Fibroblast of the aortic adventitia (primary cell): ENCODE measurements at regions not wholly inside any gene's neighbourhood (a gene's known extent, or its start where the extent isn't known, plus 50 kb on each side); places are given as distances from the start of the nearest gene placed in this dataset.

Source experiments
- DNase-seq: peaks from one replicate; pipeline ENCODE4 v3.0.0-alpha.2; 2010; ENCODE audit warnings: low read depth
- H3K4me3 ChIP-seq: 2 replicates; pipeline ENCODE4 v1.5.1; 2011; ENCODE audit warnings: low read depth, mild to moderate bottlenecking, control low read depth, low read length, moderate library complexity
- TF ChIP-seq, protein P1 (sequence below): IDR thresholded peaks from 2 replicates; pipeline ENCODE4 v1.5.1; 2011; ENCODE audit warnings: mild to moderate bottlenecking, low read length, control low read depth, inconsistent platforms; ENCODE audit not compliant: insufficient read depth

- no peak overlapping the region for H3K4me3 ChIP-seq
- DNase-seq: peak; percentile 62
- TF ChIP-seq, protein P1, sequence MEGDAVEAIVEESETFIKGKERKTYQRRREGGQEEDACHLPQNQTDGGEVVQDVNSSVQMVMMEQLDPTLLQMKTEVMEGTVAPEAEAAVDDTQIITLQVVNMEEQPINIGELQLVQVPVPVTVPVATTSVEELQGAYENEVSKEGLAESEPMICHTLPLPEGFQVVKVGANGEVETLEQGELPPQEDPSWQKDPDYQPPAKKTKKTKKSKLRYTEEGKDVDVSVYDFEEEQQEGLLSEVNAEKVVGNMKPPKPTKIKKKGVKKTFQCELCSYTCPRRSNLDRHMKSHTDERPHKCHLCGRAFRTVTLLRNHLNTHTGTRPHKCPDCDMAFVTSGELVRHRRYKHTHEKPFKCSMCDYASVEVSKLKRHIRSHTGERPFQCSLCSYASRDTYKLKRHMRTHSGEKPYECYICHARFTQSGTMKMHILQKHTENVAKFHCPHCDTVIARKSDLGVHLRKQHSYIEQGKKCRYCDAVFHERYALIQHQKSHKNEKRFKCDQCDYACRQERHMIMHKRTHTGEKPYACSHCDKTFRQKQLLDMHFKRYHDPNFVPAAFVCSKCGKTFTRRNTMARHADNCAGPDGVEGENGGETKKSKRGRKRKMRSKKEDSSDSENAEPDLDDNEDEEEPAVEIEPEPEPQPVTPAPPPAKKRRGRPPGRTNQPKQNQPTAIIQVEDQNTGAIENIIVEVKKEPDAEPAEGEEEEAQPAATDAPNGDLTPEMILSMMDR: peak; percentile 92
Observed at GRCh38 chr17:34171245-34171818, 83.8 kb upstream of the CCL2 start.

GRCh38 chr17:34172390-34172918 is 82.6 kb upstream of the CCL2 start:
- H3K4me3 ChIP-seq: no peak overlapping the region
- TF ChIP-seq, protein P1: no peak
- no peak for DNase-seq

DNA sequence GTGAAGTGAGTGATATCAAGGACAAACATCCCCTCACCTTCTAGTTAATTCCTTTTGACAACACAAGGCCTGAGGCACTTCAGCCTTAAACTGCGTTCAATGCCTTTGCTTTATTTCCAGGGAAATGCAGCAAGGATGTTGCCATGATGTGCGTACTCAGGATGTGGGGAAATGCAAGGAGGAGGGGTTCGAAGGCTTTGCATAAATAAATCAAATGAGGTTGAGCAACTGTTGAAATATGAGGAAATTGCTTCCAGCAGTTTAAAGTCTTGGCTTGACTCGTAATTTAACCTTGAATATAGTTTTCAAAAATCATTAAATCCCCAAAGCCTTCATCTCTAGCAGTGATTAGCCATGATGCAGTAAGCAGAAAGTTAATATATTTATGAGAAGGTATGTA is 81.8 kb upstream of the CCL2 start:
- TF ChIP-seq, protein P1: no peak
- no peak overlapping the region for H3K4me3 ChIP-seq
- DNase-seq: peak; percentile 13

- no peak for DNase-seq
- TF ChIP-seq, protein P1: no peak
- H3K4me3 ChIP-seq: no peak overlapping the region
Observed at GRCh38 chr17:34174496-34174895, 80.6 kb upstream of the CCL2 start.

DNA sequence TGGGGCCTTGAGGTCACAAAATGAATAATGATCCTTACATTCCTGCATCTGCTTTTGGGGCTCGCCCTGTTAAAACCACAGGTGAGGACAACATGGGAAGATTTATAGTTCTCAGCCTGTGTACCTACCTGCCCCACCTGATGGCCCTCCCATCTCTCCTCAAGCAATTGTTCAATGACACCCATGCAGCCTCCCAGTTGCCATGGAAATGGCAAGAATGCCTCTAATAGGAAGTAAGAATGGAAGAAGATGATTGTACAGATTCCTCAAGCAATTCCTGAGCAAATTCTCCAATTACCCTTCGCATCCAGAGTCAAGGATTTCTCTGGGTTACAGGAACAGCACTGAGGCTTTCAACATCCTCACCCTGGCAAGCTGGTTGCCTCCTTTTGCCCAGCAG is 78.6 kb upstream of the CCL2 start:
- DNase-seq: no peak
- H3K4me3 ChIP-seq: no peak overlapping the region
- TF ChIP-seq, protein P1: no peak

DNA sequence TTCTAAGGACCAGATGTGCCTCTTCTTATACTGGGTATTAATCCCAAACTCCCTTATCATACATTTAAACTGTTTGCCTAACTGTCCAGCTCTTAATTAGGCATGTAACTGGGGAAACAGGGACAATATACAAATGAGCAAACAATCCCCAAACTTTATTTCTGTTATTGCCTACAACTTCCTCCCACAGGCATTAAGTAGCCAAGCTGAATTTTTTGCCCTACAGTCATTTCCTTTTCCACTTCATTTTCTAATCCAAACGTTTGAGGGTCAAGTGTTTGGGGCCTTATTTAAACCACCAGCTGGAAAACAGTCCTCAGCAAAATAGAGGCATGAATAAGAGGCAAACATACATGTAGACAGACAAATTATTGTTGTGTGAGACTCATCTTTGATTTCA is 77.4 kb upstream of the CCL2 start:
- TF ChIP-seq, protein P1: no peak
- H3K4me3 ChIP-seq: no peak overlapping the region
- DNase-seq: peak; percentile 47

GRCh38 chr17:34178092-34178491 is 77.0 kb upstream of the CCL2 start:
- DNase-seq: no peak
- no peak overlapping the region for H3K4me3 ChIP-seq
- TF ChIP-seq, protein P1: no peak
